Duodenal mucosa (tissue), 2 donors: ENCODE measurements at regions not wholly inside any gene's neighbourhood (a gene's known extent, or its start where the extent isn't known, plus 50 kb on each side); places are given as distances from the start of the nearest gene placed in this dataset.

Experiments
- H3K27ac ChIP-seq: one replicate; pipeline ENCODE4 v1.7.0; 2013; ENCODE audit warnings: low read depth, low read length
- H3K27me3 ChIP-seq, 2 donors: one replicate each; pipeline ENCODE4 v1.7.0; 2013; ENCODE audit warnings: low read length in 2 of 2, control low read depth in 1 of 2; ENCODE audit not compliant: insufficient read depth in 2 of 2, control insufficient read depth in 1 of 2
- H3K36me3 ChIP-seq, 2 donors: one replicate each; pipeline ENCODE4 v1.7.0; 2013; ENCODE audit warnings: low read length in 2 of 2, control low read depth in 1 of 2; ENCODE audit not compliant: insufficient read depth in 2 of 2, control insufficient read depth in 1 of 2
- H3K4me1 ChIP-seq, 2 donors: one replicate each; pipeline ENCODE4 v1.7.0; 2013; ENCODE audit warnings: low read length in 2 of 2, control low read depth in 1 of 2; ENCODE audit not compliant: insufficient read depth in 2 of 2, control insufficient read depth in 1 of 2
- H3K4me3 ChIP-seq, 2 donors: one replicate each; pipeline ENCODE4 v1.7.0; 2013; ENCODE audit warnings: low read length in 2 of 2, low read depth in 1 of 2
- H3K9ac ChIP-seq, 2 donors: one replicate each; pipeline ENCODE4 v1.7.0; 2013; ENCODE audit warnings: low read length in 2 of 2, low read depth in 1 of 2
- H3K9me3 ChIP-seq, 2 donors: one replicate each; pipeline ENCODE4 v1.7.0; 2013; ENCODE audit warnings: low read length in 2 of 2, control low read depth in 1 of 2; ENCODE audit not compliant: control insufficient read depth in 1 of 2

DNA sequence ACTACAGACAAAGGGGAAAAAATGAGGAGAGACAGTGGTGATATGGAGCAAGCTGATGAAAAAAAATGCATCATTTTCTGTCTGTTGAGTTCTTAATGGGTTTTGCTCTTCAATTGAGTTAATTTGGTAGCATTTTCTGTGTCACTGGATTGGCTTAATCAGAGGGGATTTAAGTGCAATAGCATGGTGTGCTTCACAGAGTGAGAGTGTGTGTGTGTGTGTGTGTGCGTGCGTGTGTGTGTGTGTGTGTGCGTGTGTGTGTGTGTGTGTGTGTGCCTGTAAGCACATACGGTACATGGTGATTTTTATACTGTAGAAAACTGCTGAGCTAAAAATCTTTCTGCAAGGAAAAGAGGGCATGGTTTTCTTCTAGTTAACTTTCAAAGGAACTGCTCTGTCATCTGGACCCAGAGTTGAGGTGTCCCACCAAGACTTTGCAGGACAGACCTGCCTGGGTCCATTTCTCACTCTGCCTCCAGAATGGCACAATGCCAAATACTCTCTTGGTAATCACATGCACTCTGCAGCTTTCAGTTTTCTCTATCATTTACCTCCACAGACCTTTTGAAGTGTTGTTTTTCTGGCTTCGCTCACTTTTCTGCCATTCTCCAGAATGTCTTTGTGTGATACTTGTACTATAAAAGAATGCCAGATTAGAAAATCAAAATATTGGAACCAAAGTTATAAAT lies 952.6 kb upstream of the SOX9 start:
- Histone ChIP-seq H3K36me3 (no peaks in the 10 kb centered on the region), H3K4me3 (no peak overlapping the region), H3K9me3 (no peaks in the 10 kb centered on the region), H3K4me1 (no peaks in the 10 kb centered on the region), H3K27me3 (no peaks in the 10 kb centered on the region), H3K9ac (no peak overlapping the region), H3K27ac (no peak overlapping the region)

DNA sequence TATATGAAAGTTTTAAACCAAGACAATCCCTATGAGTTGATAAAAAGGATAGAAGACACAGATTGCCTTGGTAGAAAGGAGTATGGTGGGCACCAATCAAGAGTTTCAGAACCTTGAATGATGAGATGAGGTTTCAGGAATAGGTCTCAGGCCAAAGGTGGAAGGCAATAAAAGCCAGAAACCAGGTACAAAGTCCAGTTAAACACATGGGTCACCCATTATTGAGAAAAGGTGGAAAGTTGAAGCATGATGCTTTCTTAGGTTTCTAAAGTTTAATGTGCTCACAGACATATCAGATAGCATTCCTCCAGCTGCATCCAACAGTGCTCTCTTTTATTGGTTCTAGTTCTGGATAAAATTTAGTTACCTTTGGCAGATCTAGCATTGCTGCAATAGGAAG lies 950.8 kb upstream of the SOX9 start:
- no peaks in the 10 kb centered on the region for H3K36me3 ChIP-seq
- H3K27me3 ChIP-seq: no peaks in the 10 kb centered on the region
- H3K27ac ChIP-seq: no peak overlapping the region
- H3K9ac ChIP-seq: no peak overlapping the region
- no peaks in the 10 kb centered on the region for H3K9me3 ChIP-seq
- H3K4me3 ChIP-seq: no peak overlapping the region
- H3K4me1 ChIP-seq: no peaks in the 10 kb centered on the region

DNA sequence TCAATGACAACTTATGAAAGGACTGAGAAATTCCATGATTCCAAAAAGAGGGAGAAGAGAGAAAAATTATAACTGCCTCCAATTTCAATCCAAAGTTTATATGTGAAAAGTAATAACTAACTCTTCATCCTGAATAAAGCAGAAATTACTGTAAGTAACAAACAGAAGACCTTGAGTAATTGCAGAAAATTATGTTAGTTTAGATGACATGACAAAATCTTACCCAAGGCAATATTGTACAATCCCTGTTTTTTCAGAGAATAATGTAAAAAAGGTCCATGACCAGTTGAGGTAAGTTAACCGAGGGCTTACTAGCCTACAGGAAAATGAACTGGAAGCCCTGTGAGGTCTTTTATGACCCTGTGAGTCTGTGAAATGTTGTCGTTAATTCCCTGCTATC lies 949.5 kb upstream of the SOX9 start:
- H3K4me1 ChIP-seq: peaks cover 0 to 3% of the 10 kb centered on the region in 2 donors
- H3K36me3 ChIP-seq: no peaks in the 10 kb centered on the region
- H3K27ac ChIP-seq: no peak overlapping the region
- no peak overlapping the region for H3K9ac ChIP-seq
- H3K4me3 ChIP-seq: no peak overlapping the region
- no peaks in the 10 kb centered on the region for H3K9me3 ChIP-seq
- H3K27me3 ChIP-seq: no peaks in the 10 kb centered on the region

DNA sequence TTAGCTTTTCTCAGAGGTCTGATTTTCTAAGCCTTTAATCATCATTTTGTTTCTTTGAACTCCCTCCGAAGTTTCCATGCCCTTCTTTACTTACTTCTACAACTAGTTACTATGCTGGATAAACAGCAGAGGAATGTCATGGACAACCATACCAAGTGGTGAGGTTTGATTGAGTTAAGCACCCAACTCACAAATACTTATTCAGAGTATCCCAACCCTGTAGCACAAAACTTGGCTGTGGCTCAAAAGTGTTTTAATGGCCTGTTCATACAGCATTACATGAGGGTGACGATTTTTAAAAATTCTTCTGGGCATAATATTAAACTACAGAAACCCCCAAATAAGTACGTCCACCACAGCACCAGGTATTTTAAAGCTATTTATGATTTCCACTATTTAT lies 946.8 kb upstream of the SOX9 start:
- Histone ChIP-seq H3K4me1 (peaks cover 0 to 8% of the 10 kb centered on the region in 2 donors), H3K27me3 (no peaks in the 10 kb centered on the region), H3K9me3 (no peaks in the 10 kb centered on the region), H3K4me3 (no peak overlapping the region), H3K27ac (no peak overlapping the region), H3K36me3 (no peaks in the 10 kb centered on the region), H3K9ac (no peak overlapping the region)

DNA sequence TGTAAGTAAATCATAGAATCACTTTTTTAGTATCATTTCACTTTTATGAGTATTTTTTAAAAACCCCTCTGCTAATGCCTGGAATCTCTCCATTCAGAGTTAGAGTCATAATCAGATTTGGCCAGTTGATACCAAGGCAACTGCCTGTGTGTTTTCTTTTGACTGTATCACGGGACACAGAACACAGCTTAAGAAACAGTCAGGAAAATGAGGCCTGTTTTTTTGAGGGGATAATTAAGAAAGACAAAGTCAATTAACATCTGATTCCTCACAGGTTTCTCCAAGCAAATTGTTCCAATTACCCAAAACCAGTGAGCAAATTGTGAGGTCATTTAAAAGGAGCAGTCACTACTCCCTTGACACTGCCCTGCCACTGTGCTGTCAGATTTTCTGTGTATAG lies 944.5 kb upstream of the SOX9 start:
- no peaks in the 10 kb centered on the region for H3K27me3 ChIP-seq
- no peaks in the 10 kb centered on the region for H3K9me3 ChIP-seq
- H3K36me3 ChIP-seq: no peaks in the 10 kb centered on the region
- no peak overlapping the region for H3K9ac ChIP-seq
- H3K4me1 ChIP-seq: peaks cover 0 to 11% of the 10 kb centered on the region in 2 donors
- no peak overlapping the region for H3K4me3 ChIP-seq
- no peak overlapping the region for H3K27ac ChIP-seq

DNA sequence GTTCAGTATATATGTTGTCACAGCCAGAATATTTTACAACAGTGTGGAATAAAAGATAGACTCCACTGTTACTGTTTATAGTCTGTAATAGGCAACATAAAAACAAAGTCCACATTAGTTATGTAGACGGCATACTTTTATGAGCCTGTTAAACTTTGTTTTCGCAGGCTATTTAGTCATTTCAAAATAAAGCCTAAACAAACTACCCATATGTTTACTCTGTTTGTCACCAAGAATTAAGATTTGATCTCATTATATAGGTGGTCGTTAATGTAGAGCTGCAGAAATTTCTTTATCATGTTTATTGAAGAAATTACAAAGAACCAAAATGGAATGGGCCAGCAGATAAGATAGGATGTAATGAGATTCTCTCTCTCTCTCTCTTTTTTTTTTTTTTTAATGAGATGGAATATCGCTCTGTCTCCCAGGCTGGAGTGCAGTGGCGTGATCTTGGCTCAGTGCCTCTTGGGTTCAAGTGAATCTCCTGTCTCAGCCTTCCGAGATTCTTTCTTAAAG lies 943.8 kb upstream of the SOX9 start:
- no peaks in the 10 kb centered on the region for H3K27me3 ChIP-seq
- no peak overlapping the region for H3K9ac ChIP-seq
- no peaks in the 10 kb centered on the region for H3K36me3 ChIP-seq
- peaks cover 0 to 11% of the 10 kb centered on the region in 2 donors for H3K4me1 ChIP-seq
- H3K4me3 ChIP-seq: no peak overlapping the region
- no peak overlapping the region for H3K27ac ChIP-seq
- no peaks in the 10 kb centered on the region for H3K9me3 ChIP-seq

DNA sequence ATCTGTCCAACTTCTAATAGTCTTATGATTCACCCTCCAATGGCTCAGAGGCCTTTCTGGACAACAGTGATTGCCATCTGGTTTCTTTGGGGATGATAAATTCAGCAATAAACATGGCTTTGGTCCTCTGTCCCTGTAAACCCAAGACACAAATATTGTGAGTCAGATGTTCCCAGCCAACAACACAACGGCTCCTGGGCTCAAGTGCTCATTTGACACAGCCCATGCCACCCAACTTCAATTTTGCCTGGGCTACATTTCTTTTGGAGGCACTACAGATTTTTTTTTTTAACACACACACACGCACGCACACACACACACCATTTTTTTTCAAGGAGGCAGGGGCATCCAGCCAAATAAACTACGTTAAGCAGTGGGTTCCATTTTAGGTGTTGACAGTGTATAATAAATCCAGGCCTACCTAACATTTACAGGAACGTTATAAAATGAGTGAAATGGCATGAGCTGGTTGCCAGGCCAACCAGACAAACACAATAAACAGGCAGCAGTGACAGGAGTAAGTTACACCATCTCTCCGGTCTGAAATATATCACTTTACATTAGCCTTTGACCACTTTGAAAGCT lies 939.9 kb upstream of the SOX9 start:
- H3K9ac ChIP-seq: no peak overlapping the region
- no peaks in the 10 kb centered on the region for H3K9me3 ChIP-seq
- H3K27ac ChIP-seq: no peak overlapping the region
- no peaks in the 10 kb centered on the region for H3K36me3 ChIP-seq
- peaks cover 0 to 18% of the 10 kb centered on the region in 2 donors for H3K4me1 ChIP-seq
- no peaks in the 10 kb centered on the region for H3K27me3 ChIP-seq
- no peak overlapping the region for H3K4me3 ChIP-seq

DNA sequence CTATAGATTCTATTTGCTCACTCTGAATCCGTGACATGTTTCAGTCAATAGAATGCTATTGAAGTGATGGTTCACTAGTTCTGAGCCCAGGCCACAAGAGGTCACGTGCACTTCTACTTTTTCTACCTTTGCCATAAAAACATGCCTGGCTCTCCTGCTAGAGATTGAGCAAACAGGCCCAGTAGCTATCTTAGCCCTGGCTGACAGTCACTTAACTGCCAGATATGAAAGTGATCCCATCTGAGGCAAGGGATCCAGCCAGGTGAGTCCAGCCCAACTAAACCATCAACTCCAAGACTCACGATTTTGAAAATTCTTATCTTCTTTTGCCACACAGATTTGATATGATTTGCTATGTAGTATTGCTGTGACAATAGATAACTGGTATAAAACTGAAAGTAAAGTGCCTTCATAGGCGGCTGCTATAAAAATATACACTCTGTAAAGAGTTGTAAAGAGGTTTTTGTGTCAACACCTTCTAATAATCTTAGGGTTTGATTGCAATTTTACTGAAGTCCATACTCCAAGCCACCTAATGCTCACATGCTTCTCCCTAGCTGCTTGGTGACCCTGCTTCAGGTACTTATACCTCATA lies 937.7 kb upstream of the SOX9 start:
- no peaks in the 10 kb centered on the region for H3K9me3 ChIP-seq
- H3K9ac ChIP-seq: no peak overlapping the region
- H3K27ac ChIP-seq: no peak overlapping the region
- no peaks in the 10 kb centered on the region for H3K36me3 ChIP-seq
- H3K4me1 ChIP-seq: peaks cover 0 to 10% of the 10 kb centered on the region in 2 donors
- H3K4me3 ChIP-seq: no peak overlapping the region
- no peaks in the 10 kb centered on the region for H3K27me3 ChIP-seq

DNA sequence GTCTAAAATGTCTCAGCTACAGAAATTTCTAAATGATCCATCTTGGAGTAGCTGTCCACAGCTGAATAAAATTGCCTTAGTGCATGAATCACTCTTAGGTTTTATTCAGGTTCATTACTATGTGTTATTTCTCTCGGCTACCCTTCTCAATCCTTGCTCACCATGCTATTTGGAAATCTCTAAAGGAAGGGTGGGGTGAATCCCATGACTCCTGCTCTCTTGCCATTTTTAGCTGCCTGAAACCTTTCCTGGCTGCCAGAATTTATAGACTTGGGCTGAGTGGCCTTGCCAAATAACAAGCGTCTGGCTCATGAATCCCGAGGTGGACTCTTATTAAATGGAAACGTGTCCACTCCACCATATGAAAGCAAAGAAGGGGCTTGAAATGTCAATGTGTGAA lies 936.1 kb upstream of the SOX9 start:
- Histone ChIP-seq H3K9me3 (no peaks in the 10 kb centered on the region), H3K4me1 (peaks cover 0 to 10% of the 10 kb centered on the region in 2 donors), H3K9ac (no peak overlapping the region), H3K27me3 (no peaks in the 10 kb centered on the region), H3K4me3 (no peak overlapping the region), H3K36me3 (no peaks in the 10 kb centered on the region), H3K27ac (no peak overlapping the region)

DNA sequence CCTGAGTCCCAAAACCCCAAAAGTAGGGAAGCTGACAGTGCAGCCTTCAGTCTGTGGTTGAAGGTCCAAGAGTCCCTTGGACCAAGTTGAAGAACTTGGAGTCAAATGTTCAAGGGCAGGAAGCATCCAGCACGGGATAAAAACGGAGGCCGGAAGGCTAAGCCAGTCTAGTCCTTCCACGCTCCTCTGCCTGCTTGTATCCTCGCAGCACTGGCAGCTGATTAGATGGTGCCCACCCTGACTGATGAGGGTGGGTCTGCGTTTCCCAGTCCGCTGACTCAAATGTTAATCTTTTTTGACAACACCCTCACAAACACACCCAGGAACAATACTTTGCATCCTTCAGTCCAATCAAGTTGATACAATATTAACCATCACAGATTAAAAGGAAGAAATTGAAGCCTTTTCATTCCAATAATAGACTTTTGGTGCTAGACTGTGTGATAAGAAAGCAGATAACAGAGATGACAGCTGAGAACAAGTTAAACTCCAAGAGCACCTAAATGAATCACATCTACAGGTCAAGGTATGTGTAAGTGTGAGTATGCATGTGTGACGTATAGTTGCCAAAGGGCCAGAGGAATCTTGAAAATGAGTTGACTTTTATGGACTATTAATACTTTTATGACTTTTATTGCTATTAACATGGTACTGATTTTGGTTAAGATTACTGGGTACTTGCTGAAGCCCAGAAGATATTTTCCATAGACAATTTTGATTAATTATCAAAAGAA lies 933.5 kb upstream of the SOX9 start:
- Histone ChIP-seq H3K9me3 (no peaks in the 10 kb centered on the region), H3K27ac (no peak overlapping the region), H3K4me1 (peaks cover 0 to 6% of the 10 kb centered on the region in 2 donors), H3K9ac (no peak overlapping the region), H3K27me3 (no peaks in the 10 kb centered on the region), H3K36me3 (no peaks in the 10 kb centered on the region), H3K4me3 (no peak overlapping the region)
